ENCODE measurements at regions not wholly inside any gene's neighbourhood (a gene's known extent, or its start where the extent isn't known, plus 50 kb on each side); places are given as distances from the start of the nearest gene placed in this dataset.

- Histone ChIP-seq H3K4me2 (no peak overlapping the region), H3K4me3 (no peak overlapping the region), H3K9me3 (0 out of 3 replicates have a peak, but pooled peaks cover 3% of the 10 kb centered on the region), H3K27ac (peak overlapping the region in 1 of 2 experiments; percentile 43; a peak in 1 of 6 replicates), H3K4me1 (peaks cover 10% of the 10 kb centered on the region)
- FAIRE-seq (no peak), ATAC-seq (no peak), DNase-seq (ENCODE audit: low read depth in 1 of 2, low spot score in 1 of 2) (no peak)
- WGBS (ENCODE audit: missing lambda C conversion rate) = 85% methylated on average over 12 of the region's 12 CpGs
- no peak for TF ChIP-seq HOXA7 (CRISPR knock-in tag; IDR thresholded peaks at IDR 0.05)
- TF ChIP-seq CTCF (IDR thresholded peaks at IDR 0.05) = no peak
- TF ChIP-seq CHD2 (IDR thresholded peaks at IDR 0.05; ENCODE audit: low read length, partially characterized antibody) = no peak
- no peak for TF ChIP-seq ELK1 (IDR thresholded peaks at IDR 0.05; ENCODE audit: low read depth, low read length)
- no peak for TF ChIP-seq TFCP2L1 (CRISPR knock-in tag; IDR thresholded peaks at IDR 0.05)
- no peak for TF ChIP-seq GATA3 (IDR thresholded peaks at IDR 0.05; ENCODE audit: borderline replicate concordance)
- TF ChIP-seq MAX (IDR thresholded peaks at IDR 0.05) = no peak
- TF ChIP-seq FOXS1 (CRISPR knock-in tag; IDR thresholded peaks at IDR 0.05) = no peak
- TF ChIP-seq SREBF2 (IDR thresholded peaks at IDR 0.05) = no peak
- TF ChIP-seq POLR2AphosphoS2 (conservative IDR thresholded peaks at IDR 0.05; ENCODE audit: low read length) = no peak
- no peak for TF ChIP-seq RNF2 (IDR thresholded peaks at IDR 0.05; ENCODE audit: borderline replicate concordance, low read depth)
- TF ChIP-seq MAZ (IDR thresholded peaks at IDR 0.05; ENCODE audit: borderline replicate concordance, low read depth, low read length) = no peak
- no peak for TF ChIP-seq ATOH8 (CRISPR knock-in tag; IDR thresholded peaks at IDR 0.05; ENCODE audit: low read depth)
- no peak for TF ChIP-seq NR3C1 (IDR thresholded peaks at IDR 0.05)
- no peak for TF ChIP-seq HMGXB4 (CRISPR knock-in tag; IDR thresholded peaks at IDR 0.05; ENCODE audit: borderline replicate concordance)
- TF ChIP-seq RFX5 (IDR thresholded peaks at IDR 0.05) = no peak
- no peak for TF ChIP-seq FOSL2 (IDR thresholded peaks at IDR 0.05)
- TF ChIP-seq FOSL2 (CRISPR knock-in tag; IDR thresholded peaks at IDR 0.05) = no peak
- no peak for TF ChIP-seq JUNB (IDR thresholded peaks at IDR 0.05)
- TF ChIP-seq PBX3 (IDR thresholded peaks at IDR 0.05) = no peak
- TF ChIP-seq MYC (IDR thresholded peaks at IDR 0.05; ENCODE audit: borderline replicate concordance, low read length) = no peak
- ChIA-PET POLR2A (interaction anchor here (0.6 kb wide), 2 partner anchors 255 to 382 kb away, joined by 3 read pairs; no protein-coding TSS in a partner anchor), CTCF (interaction anchor here (1.3 to 5.3 kb wide), 5 partner anchors 14 to 356 kb away, joined by 3 to 41 read pairs (median 6); no protein-coding TSS in a partner anchor)
Measured at GRCh38 chr1:224498574-224499170, 64.1 kb upstream of the WDR26 start.

Data from A549 (cell line).